Endothelial cell of umbilical vein (primary cell): ENCODE measurements at regions not wholly inside any gene's neighbourhood (a gene's known extent, or its start where the extent isn't known, plus 50 kb on each side); places are given as distances from the start of the nearest gene placed in this dataset.

Experiments used
- BruUV-seq: library from RNA; stranded (reverse); fragments of 400-500 nt; replicated peaks from 2 replicates; lab custom pipeline; 2021; lab: Mats Ljungman, UMichigan
- CTCF ChIA-PET: fragments of 300-600, 350-600 bp; sonication (Branson Sonifier 250); formaldehyde crosslinking; loops from one replicate; lab custom pipeline; 2021; ENCODE audit warnings: antibody characterized with exemption, inconsistent platforms; lab: Charles Lee
- POLR2A ChIA-PET: fragments of 300-600, 350-600 bp; sonication (Branson Sonifier 250); formaldehyde crosslinking; loops from one replicate; lab custom pipeline; 2021; ENCODE audit warnings: antibody characterized with exemption, inconsistent platforms; lab: Charles Lee
- DNase-seq: peaks from one replicate; pipeline ENCODE4 v3.0.0-alpha.2; 2011; ENCODE audit warnings: low read depth, low spot score
- FAIRE-seq: peaks from 2 replicates; lab custom pipeline; 2011; peaks lifted over from hg19 to GRCh38; lab: Jason Lieb, UNC
- H2AFZ ChIP-seq: 2 replicates; pipeline ENCODE4 v1.6.0; 2012; ENCODE audit warnings: low read depth, low read length, control low read depth, inconsistent platforms
- H3K27ac ChIP-seq: 2 replicates; pipeline ENCODE4 v1.5.1; 2011; ENCODE audit warnings: low read depth, mild to moderate bottlenecking, control low read depth, low read length, moderate library complexity; ENCODE audit not compliant: insufficient read depth
- H3K27me3 ChIP-seq, 2 experiments: 2 replicates each; pipeline versions ENCODE4 v1.6.0 to v1.6.1; 2011; ENCODE audit warnings: low read length in 2 of 2, mixed read lengths in 1 of 2; ENCODE audit not compliant: control insufficient read depth in 2 of 2, insufficient read depth in 2 of 2
- H3K36me3 ChIP-seq, 2 experiments: 2 replicates in 1 of 2; 3 replicates in 1 of 2; pipeline ENCODE4 v1.5.1; 2011; ENCODE audit warnings: low read length in 2 of 2, mild to moderate bottlenecking in 1 of 2, moderate library complexity in 1 of 2; ENCODE audit not compliant: control insufficient read depth in 2 of 2, insufficient read depth in 2 of 2; ENCODE audit errors: extremely low read depth in 1 of 2
- H3K4me1 ChIP-seq: 3 replicates; pipeline ENCODE4 v1.5.1; 2011; ENCODE audit warnings: mild to moderate bottlenecking, low read length; ENCODE audit not compliant: control insufficient read depth, insufficient read depth; ENCODE audit errors: extremely low read depth
- H3K4me2 ChIP-seq: 2 replicates; pipeline ENCODE4 v1.6.1; 2011; ENCODE audit warnings: low read length, control low read depth, mixed read lengths; ENCODE audit not compliant: insufficient read depth
- H3K4me3 ChIP-seq, 3 experiments: fragments of 200-600 bp in 1 of 3; sonication (generic), shearing (Covaris generic) in 1 of 3; replicated peaks in 1 of 3; 2 replicates each; pipeline ENCODE4 v1.5.1; 2011 to 2016; ENCODE audit warnings: control low read depth in 3 of 3, low read length in 3 of 3, mild to moderate bottlenecking in 2 of 3, inconsistent platforms in 1 of 3, low read depth in 1 of 3, moderate library complexity in 1 of 3; ENCODE audit not compliant: insufficient read depth in 1 of 3
- H3K79me2 ChIP-seq: 2 replicates; pipeline ENCODE4 v1.6.0; 2012; ENCODE audit warnings: low read length, inconsistent platforms; ENCODE audit not compliant: control insufficient read depth, insufficient read depth
- H3K9ac ChIP-seq: replicated peaks from 2 replicates; pipeline ENCODE3; 2011; ENCODE audit warnings: low read length, control low read depth; ENCODE audit not compliant: insufficient read depth; ENCODE audit errors: extremely low read depth
- H3K9me1 ChIP-seq: replicated peaks from 3 replicates; pipeline ENCODE4 v1.6.0; 2011; ENCODE audit warnings: mild to moderate bottlenecking, low read length; ENCODE audit not compliant: control insufficient read depth, insufficient read depth; ENCODE audit errors: extremely low read depth
- H3K9me3 ChIP-seq: replicated peaks from 2 replicates; pipeline ENCODE4 v1.5.1; 2012; ENCODE audit warnings: low read length, inconsistent platforms; ENCODE audit not compliant: control insufficient read depth, insufficient read depth
- H4K20me1 ChIP-seq: replicated peaks from 2 replicates; pipeline ENCODE3; 2011; ENCODE audit warnings: mild to moderate bottlenecking, low read length; ENCODE audit not compliant: control insufficient read depth, insufficient read depth; ENCODE audit errors: extremely low read depth
- CTCF ChIP-seq, 2 donors: IDR thresholded peaks; 1 replicate in 1 of 2; 2 replicates in 1 of 2; pipeline ENCODE4 v1.5.1; 2011; ENCODE audit warnings: low read length in 2 of 2, mild to moderate bottlenecking in 2 of 2, moderate library complexity in 2 of 2, control low read depth in 1 of 2, inconsistent platforms in 1 of 2, low read depth in 1 of 2; ENCODE audit not compliant: insufficient read depth in 1 of 2; ENCODE audit errors: extremely low read depth in 1 of 2
- EZH2 ChIP-seq: IDR thresholded peaks from 2 replicates; pipeline ENCODE4 v1.6.1; 2012; ENCODE audit warnings: borderline replicate concordance, low read depth, mild to moderate bottlenecking, moderate library complexity, low read length, inconsistent platforms; ENCODE audit not compliant: severe bottlenecking
- FOS ChIP-seq: IDR thresholded peaks from 2 replicates; pipeline ENCODE4 v1.6.1; 2011; ENCODE audit warnings: mild to moderate bottlenecking, low read length, moderate library complexity, borderline replicate concordance; ENCODE audit not compliant: insufficient read depth
- GATA2 ChIP-seq: IDR thresholded peaks from 2 replicates; pipeline ENCODE4 v1.7.0; 2011; ENCODE audit warnings: low read depth, mild to moderate bottlenecking, moderate library complexity, mixed read lengths, low read length; ENCODE audit not compliant: insufficient read length, insufficient read depth
- JUN ChIP-seq: IDR thresholded peaks from 2 replicates; pipeline ENCODE4 v1.6.1; 2011; ENCODE audit warnings: borderline replicate concordance, low read depth; ENCODE audit not compliant: insufficient read length, insufficient read depth
- MAX ChIP-seq: IDR thresholded peaks from 2 replicates; pipeline ENCODE4 v1.6.1; 2011; ENCODE audit not compliant: insufficient read depth, insufficient read length
- MYC ChIP-seq: IDR thresholded peaks from one replicate; pipeline ENCODE4 v1.6.1; 2011; ENCODE audit warnings: mild to moderate bottlenecking, low read depth, low read length
- POLR2A ChIP-seq: IDR thresholded peaks from 2 replicates; pipeline ENCODE4 v1.6.1; 2012; ENCODE audit warnings: low read depth, mild to moderate bottlenecking, control low read depth, low read length
- POLR2AphosphoS5 ChIP-seq: IDR thresholded peaks from 2 replicates; pipeline ENCODE4 v1.6.1; 2012; ENCODE audit warnings: low read depth, mild to moderate bottlenecking, control low read depth, low read length, moderate library complexity; ENCODE audit not compliant: insufficient read depth
- dilution Hi-C: fragments of 300-500 bp; cut with MboI; formaldehyde crosslinking; loops from one replicate; pipeline ENCODE4 v1.15.0; 2019; ENCODE audit warnings: low sequenced_read_pairs; ENCODE audit not compliant: extremely low pct_ligation_motif_present
- intact Hi-C: fragments of 100-400 bp; cut with micrococcal nuclease; formaldehyde crosslinking; loops from one replicate; pipeline ENCODE4 v1.10.0; 2022

GRCh38 chr14:44649061-44649460 is 142.0 kb upstream of the FSCB start:
- ChIA-PET POLR2A (no interaction called here), CTCF (no interaction called here)
- dilution Hi-C loops: no loop called here

More at GRCh38 chr14:44649061-44649460, 142.0 kb upstream of the FSCB start:
- Histone ChIP-seq H3K4me1 (no peaks in the 10 kb centered on the region), H2AFZ (no peak overlapping the region), H3K36me3 (no peaks in the 10 kb centered on the region), H3K9me3 (peaks cover 5% of the 10 kb centered on the region), H3K27ac (no peak overlapping the region), H3K79me2 (no peaks in the 10 kb centered on the region), H3K4me3 (no peak overlapping the region), H3K9me1 (no peaks in the 10 kb centered on the region), H4K20me1 (no peaks in the 10 kb centered on the region), H3K27me3 (no peaks in the 10 kb centered on the region), H3K9ac (no peak overlapping the region), H3K4me2 (no peak overlapping the region)
- no TSS peak for BruUV-seq
- no peak for DNase-seq
- no peak for TF ChIP-seq MYC
- TF ChIP-seq POLR2AphosphoS5: no peak
- no peak for TF ChIP-seq JUN
- no peak for TF ChIP-seq MAX
- TF ChIP-seq FOS: no peak
- TF ChIP-seq CTCF (IDR thresholded peaks at IDR 0.05; ENCODE audit: extremely low read depth in 1 of 2, insufficient read depth in 1 of 2, low read depth in 1 of 2, low read length in 2 of 2): no peak
- no peak for TF ChIP-seq GATA2
- no peak for TF ChIP-seq POLR2A
- TF ChIP-seq EZH2: no peak
- FAIRE-seq: no peak
- intact Hi-C loops: no loop called here
